GM12875 (cell line): ENCODE measurements at regions not wholly inside any gene's neighbourhood (a gene's known extent, or its start where the extent isn't known, plus 50 kb on each side); places are given as distances from the start of the nearest gene placed in this dataset.
"Not testable (repeated sequence)": the region's sequence is repeated elsewhere in the genome, so short reads cannot be mapped to it uniquely, and the experiment has no call there.

ENCODE experiments used
- H3K4me3 ChIP-seq: one replicate; pipeline ENCODE4 v1.5.1; 2011; ENCODE audit warnings: low read depth, low read length, control low read depth
- TF ChIP-seq, protein P1 (sequence below): IDR thresholded peaks from 2 replicates; pipeline ENCODE4 v1.5.1; 2011; ENCODE audit warnings: low read depth, mild to moderate bottlenecking, control low read depth, inconsistent platforms, low read length, moderate library complexity, borderline replicate concordance; ENCODE audit not compliant: insufficient read depth

DNA sequence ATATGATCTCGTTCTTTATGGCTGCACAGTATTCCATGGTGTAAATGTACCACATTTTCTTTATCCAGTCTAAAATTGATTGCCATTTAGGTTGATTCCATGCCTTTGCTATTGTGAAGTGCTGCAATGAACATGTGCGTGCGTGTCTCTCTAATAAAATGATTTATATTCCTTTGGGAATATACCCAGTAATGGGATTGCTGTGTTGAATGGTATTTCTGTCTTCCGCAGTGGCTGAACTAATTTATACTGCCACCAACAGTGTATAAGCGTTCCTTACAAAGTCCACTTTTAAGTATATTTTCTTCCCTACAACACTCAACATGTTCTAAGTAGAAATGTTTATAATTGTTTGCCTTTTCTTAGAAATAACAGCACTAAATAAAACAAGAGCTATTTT lies 521.9 kb downstream of the DTWD2 start:
- TF ChIP-seq, protein P1, sequence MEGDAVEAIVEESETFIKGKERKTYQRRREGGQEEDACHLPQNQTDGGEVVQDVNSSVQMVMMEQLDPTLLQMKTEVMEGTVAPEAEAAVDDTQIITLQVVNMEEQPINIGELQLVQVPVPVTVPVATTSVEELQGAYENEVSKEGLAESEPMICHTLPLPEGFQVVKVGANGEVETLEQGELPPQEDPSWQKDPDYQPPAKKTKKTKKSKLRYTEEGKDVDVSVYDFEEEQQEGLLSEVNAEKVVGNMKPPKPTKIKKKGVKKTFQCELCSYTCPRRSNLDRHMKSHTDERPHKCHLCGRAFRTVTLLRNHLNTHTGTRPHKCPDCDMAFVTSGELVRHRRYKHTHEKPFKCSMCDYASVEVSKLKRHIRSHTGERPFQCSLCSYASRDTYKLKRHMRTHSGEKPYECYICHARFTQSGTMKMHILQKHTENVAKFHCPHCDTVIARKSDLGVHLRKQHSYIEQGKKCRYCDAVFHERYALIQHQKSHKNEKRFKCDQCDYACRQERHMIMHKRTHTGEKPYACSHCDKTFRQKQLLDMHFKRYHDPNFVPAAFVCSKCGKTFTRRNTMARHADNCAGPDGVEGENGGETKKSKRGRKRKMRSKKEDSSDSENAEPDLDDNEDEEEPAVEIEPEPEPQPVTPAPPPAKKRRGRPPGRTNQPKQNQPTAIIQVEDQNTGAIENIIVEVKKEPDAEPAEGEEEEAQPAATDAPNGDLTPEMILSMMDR: no peak

DNA sequence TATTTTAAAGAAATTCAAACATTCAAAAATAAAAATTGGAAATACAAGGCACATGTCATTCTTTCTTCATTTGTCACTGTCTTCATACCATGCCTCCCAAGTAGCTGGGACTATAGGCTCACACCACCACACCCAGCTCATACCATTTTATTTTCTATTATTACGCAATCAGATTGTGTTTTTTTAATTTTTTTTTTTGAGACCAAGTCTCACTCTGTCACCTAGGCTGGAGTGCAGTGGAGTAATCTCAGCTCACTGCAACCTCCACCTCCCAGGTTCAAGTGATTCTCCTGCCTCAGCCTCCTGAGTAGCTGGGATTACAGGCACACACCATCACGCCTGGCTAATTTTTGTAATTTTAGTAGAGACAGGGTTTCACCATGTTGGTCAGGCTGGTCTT lies 526.1 kb downstream of the DTWD2 start:
- H3K4me3 ChIP-seq: not testable (repeated sequence)

More for the DNA sequence above, 521.9 kb downstream of the DTWD2 start:
- no peak overlapping the region for H3K4me3 ChIP-seq

DNA sequence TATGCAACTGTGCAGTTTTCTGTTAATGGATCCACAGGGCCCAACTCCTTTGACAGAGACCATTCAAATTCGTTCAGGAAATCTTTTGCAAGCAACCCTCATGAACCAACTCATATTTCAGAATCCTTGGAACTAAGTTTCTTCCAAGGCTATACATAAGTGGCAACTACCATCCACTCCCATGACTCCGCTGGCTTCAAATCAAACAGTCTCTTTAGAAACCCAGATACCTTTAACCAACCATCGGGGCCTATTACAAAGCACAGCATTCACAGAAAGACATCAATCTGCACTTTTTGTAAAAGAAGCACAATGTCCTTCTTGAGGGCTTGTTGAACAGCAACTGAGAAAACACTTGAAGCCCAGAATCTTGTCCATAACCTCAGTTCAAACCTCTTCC lies 526.9 kb downstream of the DTWD2 start:
- TF ChIP-seq, protein P1: no peak
- H3K4me3 ChIP-seq: no peak overlapping the region

DNA sequence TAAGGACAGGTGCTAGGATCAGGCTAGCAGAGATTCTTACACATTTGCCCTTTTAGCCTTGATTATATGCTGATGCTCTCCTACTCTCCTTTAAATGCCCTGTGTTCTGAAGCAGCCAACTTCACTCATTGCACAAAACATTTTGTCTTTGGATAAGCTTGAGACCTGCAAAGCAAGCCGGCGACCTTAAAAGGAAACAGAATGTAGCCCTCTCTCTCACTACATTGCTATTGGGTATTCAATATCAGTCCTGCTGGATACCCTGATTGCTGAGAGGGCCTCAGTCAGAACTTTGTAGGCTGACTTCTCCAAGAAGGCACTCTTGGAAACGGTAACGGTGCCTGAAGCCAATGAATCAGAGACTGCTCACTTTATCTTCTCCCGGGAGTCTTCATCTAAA lies 528.9 kb downstream of the DTWD2 start:
- H3K4me3 ChIP-seq: no peak overlapping the region
- TF ChIP-seq, protein P1: no peak

DNA sequence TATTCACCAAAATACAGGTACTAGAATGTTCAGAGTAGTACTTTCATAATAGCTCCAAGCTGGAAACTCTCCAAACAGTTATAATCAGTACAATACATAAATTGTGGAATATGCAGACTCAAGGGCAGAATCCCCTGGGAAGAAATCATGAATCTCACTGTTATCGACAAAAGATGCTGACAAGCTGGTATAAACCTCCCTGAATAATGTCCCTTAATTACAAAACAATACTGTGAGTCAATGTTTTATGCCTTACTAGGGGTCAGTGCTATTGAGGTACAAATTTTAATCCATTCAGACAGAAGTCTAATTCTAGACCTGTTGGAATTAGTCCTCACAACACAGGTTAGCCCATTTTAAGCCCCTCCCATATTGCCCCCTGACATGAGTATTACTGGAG lies 532.3 kb downstream of the DTWD2 start:
- TF ChIP-seq, protein P1: no peak
- no peak overlapping the region for H3K4me3 ChIP-seq

DNA sequence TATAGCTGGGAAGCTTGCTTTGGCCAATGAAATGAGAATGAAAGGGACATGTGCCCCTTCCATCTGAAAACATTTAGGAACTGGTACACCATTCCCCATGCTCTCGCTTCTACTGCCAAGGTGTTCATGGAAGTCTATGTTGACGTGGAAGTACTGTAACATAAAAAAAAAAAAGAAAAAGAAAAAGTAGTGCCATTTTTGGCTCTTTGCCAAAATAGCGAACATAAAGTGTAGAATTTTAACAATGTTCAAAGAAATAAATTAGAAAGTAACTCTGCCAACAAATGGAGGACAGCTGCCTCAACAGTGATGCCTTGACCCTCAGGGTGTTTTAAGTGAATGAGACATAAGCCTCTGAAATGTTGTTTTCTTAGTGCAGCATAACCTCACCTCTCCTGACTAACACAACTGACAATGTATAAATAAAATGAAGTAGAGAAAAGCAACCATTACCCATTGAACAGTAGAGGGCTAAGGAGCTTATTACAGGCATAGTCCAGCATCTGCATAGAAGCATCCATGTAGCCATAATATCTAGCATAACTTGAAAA lies 536.6 kb downstream of the DTWD2 start:
- TF ChIP-seq, protein P1: no peak
- no peak overlapping the region for H3K4me3 ChIP-seq

DNA sequence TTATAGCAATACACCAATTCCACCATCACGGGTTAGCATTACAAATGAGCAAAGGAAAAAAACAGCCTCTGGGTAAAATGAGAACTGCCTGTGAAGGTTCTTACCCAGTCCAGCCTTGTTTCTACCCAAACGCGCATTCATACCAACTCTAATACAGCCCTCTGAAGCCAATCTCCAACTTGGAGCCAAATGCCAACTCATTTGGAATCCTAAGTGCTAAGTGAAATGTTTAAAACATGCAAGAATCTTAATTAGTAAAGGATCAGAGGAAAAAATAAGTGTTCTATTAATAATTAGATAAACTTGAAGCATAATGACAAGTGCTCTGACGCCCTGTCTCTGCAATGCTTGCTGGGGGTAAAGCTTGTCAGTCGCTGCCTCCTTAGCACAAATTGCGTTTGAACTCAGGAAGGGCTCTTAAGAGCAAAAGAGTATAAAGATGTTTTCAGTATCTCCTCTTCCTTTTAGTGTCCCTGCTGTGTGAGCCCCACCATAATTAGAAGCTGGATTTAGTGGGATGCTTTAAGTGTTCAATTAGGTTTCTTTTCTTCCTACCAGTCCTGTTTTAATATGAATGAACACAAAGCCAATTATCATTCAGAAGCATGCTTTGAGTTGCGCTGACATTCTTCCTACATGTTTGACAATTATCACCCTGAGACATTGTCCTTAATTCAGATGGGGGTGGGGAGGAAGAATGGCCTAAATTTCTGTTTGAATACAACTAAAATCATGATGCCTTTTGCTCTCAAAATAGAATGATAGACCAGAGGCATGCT lies 537.6 kb downstream of the DTWD2 start:
- no peak overlapping the region for H3K4me3 ChIP-seq
- TF ChIP-seq, protein P1: no peak

DNA sequence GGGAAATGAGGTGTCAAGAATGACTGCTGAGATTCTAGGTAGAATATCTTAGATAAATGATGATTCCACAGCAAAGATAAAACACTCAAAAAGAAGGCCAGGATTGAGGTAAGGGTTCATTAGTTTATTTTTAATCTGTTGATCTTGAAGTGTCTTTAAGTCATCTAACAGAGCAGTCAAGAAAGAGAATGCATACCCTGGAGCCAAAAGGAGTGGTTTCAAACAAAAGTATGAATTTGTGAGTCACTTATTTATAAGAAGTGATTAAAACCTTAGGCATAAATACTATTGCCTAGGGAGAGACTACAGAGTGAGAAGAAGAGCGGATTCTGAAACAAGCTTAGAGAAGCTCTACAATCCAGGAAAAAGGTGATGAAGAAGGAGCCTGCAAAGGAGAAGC lies 541.0 kb downstream of the DTWD2 start:
- TF ChIP-seq, protein P1: no peak
- H3K4me3 ChIP-seq: no peak overlapping the region
